ENCODE measurements at regions not wholly inside any gene's neighbourhood (a gene's known extent, or its start where the extent isn't known, plus 50 kb on each side); places are given as distances from the start of the nearest gene placed in this dataset.

DNA sequence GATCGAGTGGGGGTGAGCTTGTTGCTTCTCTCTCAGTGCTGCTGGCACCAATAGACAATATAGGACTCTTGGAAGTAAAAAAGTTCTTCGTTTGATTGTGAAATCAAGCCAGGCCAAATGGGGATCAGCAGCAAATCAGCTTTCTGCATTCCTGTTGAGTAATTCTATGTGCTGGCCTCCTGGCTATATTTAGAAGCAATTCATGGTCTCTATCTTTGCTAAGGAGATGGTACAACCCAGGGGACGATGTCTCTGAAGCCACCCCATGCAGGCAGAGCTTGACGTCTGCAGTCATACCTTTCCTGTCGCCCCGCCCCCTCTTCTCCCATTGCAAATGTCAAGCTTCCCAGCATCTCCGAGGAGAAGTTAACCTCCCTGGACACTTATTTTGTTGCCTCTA, 199.1 kb downstream of the SCP2D1 start:
- no peak for TF ChIP-seq POLR2AphosphoS5 (IDR thresholded peaks at IDR 0.05; ENCODE audit: borderline replicate concordance, low read depth, low read length)
- no peak for TF ChIP-seq EZH2 (IDR thresholded peaks at IDR 0.05)
